ENCODE measurements at regions not wholly inside any gene's neighbourhood (a gene's known extent, or its start where the extent isn't known, plus 50 kb on each side); places are given as distances from the start of the nearest gene placed in this dataset.

- POLR2A ChIA-PET (ENCODE audit: unreplicated experiment) = no interaction called here
- no TSS peak for BruUV-seq (replicated peaks)
- intact Hi-C loops (cut with micrococcal nuclease; ENCODE audit: unreplicated experiment) = no loop called here
These were observed 252.4 kb upstream of the DAPK1 start for GRCh38 chr9:87245271-87245670.

GRCh38 chr9:87247097-87247496 lies 250.6 kb upstream of the DAPK1 start:
- Histone ChIP-seq H3K4me1 (replicated peaks; ENCODE audit: insufficient read depth) (peaks cover 13% of the 10 kb centered on the region), H3K4me3 (no peak overlapping the region), H3K9me3 (ENCODE audit: insufficient read depth, low read depth) (no peaks in the 10 kb centered on the region), H3F3A (ENCODE audit: insufficient read depth, low read depth) (peaks cover 5% of the 10 kb centered on the region; the same call in 1 of the 2 replicates), H4K20me1 (ENCODE audit: insufficient read depth) (no peaks in the 10 kb centered on the region), H3K27ac (no peak overlapping the region), H3K27me3 (ENCODE audit: insufficient read depth, low read depth) (no peaks in the 10 kb centered on the region), H3K79me2 (ENCODE audit: low read depth) (no peaks in the 10 kb centered on the region), H3K9me2 (ENCODE audit: insufficient read depth) (no peaks in the 10 kb centered on the region), H3K36me3 (ENCODE audit: low read depth) (no peaks in the 10 kb centered on the region), H2AFZ (no peak overlapping the region), H3K4me2 (no peak overlapping the region)
- no peak for TF ChIP-seq CTCF (conservative IDR thresholded peaks at IDR 0.05)
- no peak for TF ChIP-seq EZH2 (IDR thresholded peaks at IDR 0.05; ENCODE audit: low read depth)
- ChIA-PET CTCF (no interaction called here), POLR2A (ENCODE audit: unreplicated experiment) (no interaction called here)
- no TSS peak for BruUV-seq (replicated peaks)
- no peak for DNase-seq
- intact Hi-C loops (cut with micrococcal nuclease; ENCODE audit: unreplicated experiment) = no loop called here

More at GRCh38 chr9:87245271-87245670, 252.4 kb upstream of the DAPK1 start:
- Histone ChIP-seq H3K9me2 (ENCODE audit: insufficient read depth) (no peaks in the 10 kb centered on the region), H4K20me1 (ENCODE audit: insufficient read depth) (no peaks in the 10 kb centered on the region), H3K4me2 (peak overlapping the region; percentile 48), H3K79me2 (ENCODE audit: low read depth) (no peaks in the 10 kb centered on the region), H3K4me1 (replicated peaks; ENCODE audit: insufficient read depth) (peaks cover 13% of the 10 kb centered on the region), H3K4me3 (no peak overlapping the region), H3F3A (ENCODE audit: insufficient read depth, low read depth) (peaks cover 5% of the 10 kb centered on the region; the same call in 1 of the 2 replicates), H3K27ac (no peak overlapping the region), H3K36me3 (ENCODE audit: low read depth) (no peaks in the 10 kb centered on the region), H3K9me3 (ENCODE audit: insufficient read depth, low read depth) (no peaks in the 10 kb centered on the region), H3K27me3 (ENCODE audit: insufficient read depth, low read depth) (no peaks in the 10 kb centered on the region), H2AFZ (peak overlapping the region; percentile 24; the same call in 1 of the 2 replicates)
- peak in 1 of 2 experiments; percentile 44 for DNase-seq
- CTCF ChIA-PET = no interaction called here
- TF ChIP-seq EZH2 (IDR thresholded peaks at IDR 0.05; ENCODE audit: low read depth) = no peak
- TF ChIP-seq CTCF (conservative IDR thresholded peaks at IDR 0.05) = no peak

DNA sequence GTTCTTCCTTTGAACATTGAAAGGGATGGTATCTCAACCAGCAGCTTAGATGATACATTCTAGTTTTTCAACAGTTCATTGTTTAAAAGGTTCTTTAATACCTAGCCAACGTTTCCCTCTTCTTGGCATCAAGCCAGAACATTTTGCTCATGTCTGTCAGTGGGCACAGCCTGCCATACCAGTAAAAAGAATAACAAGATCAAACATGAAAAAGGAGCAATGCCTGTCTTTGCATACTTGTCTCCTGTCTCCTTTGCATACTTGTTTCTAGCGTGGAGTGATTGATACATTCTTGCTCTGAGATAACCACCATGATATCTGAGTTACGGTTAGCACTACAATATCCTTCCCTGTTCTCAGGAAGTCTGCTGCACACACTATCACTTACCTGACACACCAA lies 248.6 kb upstream of the DAPK1 start:
- Histone ChIP-seq H3K4me1 (replicated peaks; ENCODE audit: insufficient read depth) (peaks cover 13% of the 10 kb centered on the region), H3K9me2 (ENCODE audit: insufficient read depth) (no peaks in the 10 kb centered on the region), H3K9me3 (ENCODE audit: insufficient read depth, low read depth) (no peaks in the 10 kb centered on the region), H3K4me3 (no peak overlapping the region), H3K27ac (no peak overlapping the region), H3K79me2 (ENCODE audit: low read depth) (no peaks in the 10 kb centered on the region), H3K27me3 (ENCODE audit: insufficient read depth, low read depth) (no peaks in the 10 kb centered on the region), H2AFZ (no peak overlapping the region), H3K36me3 (ENCODE audit: low read depth) (no peaks in the 10 kb centered on the region), H3K4me2 (no peak overlapping the region), H3F3A (ENCODE audit: insufficient read depth, low read depth) (peaks cover 5% of the 10 kb centered on the region; the same call in 1 of the 2 replicates), H4K20me1 (ENCODE audit: insufficient read depth) (no peaks in the 10 kb centered on the region)
- ChIA-PET CTCF (no interaction called here), POLR2A (ENCODE audit: unreplicated experiment) (interaction anchor here (0.7 kb wide), 1 partner anchor 12 kb away, joined by 5 read pairs; no protein-coding TSS in a partner anchor)
- no peak for TF ChIP-seq CTCF (conservative IDR thresholded peaks at IDR 0.05)
- TF ChIP-seq EZH2 (IDR thresholded peaks at IDR 0.05; ENCODE audit: low read depth) = no peak
- intact Hi-C loops (cut with micrococcal nuclease; ENCODE audit: unreplicated experiment) = no loop called here
- no peak for DNase-seq
- BruUV-seq (replicated peaks) = no TSS peak
